SK-N-SH treated with all-trans-retinoic acid at 6 μM for 48 hours (cell line): ENCODE measurements at regions not wholly inside any gene's neighbourhood (a gene's known extent, or its start where the extent isn't known, plus 50 kb on each side); places are given as distances from the start of the nearest gene placed in this dataset.

Experiments
- ATAC-seq: fragments of 200-7000 bp; cut with Tn5 transposase; 3 replicates; pipeline ENCODE4 v1.9.1; 2020; ENCODE audit warnings: mild to moderate bottlenecking, moderate library complexity
- ARNTL ChIP-seq: fragments of 450-650 bp; formaldehyde crosslinking; IDR thresholded peaks from 2 replicates; pipeline ENCODE4 v1.5.0; 2020; ENCODE audit warnings: low read depth, mild to moderate bottlenecking, moderate library complexity, borderline replicate concordance
- BACH2 ChIP-seq: fragments of 250-450 bp; sonication (Bioruptor Pico); IDR thresholded peaks from 2 replicates; pipeline ENCODE4 v1.9.0; 2021; ENCODE audit warnings: mild to moderate bottlenecking, borderline replicate concordance
- CREB5 ChIP-seq: fragments of 250-450 bp; sonication (Bioruptor Pico); IDR thresholded peaks from 2 replicates; pipeline ENCODE4 v1.5.1; 2020; ENCODE audit warnings: low read depth, mild to moderate bottlenecking, moderate library complexity
- CSDC2 ChIP-seq: fragments of 250-450 bp; sonication (Bioruptor Pico); IDR thresholded peaks from 2 replicates; pipeline ENCODE4 v1.5.0; 2020; ENCODE audit warnings: mild to moderate bottlenecking, moderate library complexity
- CSRNP3 ChIP-seq: fragments of 250-450 bp; sonication (Bioruptor Pico); IDR thresholded peaks from 2 replicates; pipeline ENCODE4 v1.5.1; 2021; ENCODE audit warnings: mild to moderate bottlenecking, moderate library complexity
- ISL1 ChIP-seq: fragments of 250-450 bp; sonication (Bioruptor Pico); IDR thresholded peaks from 2 replicates; pipeline ENCODE4 v2.1.2; 2022; ENCODE audit warnings: mild to moderate bottlenecking, moderate library complexity
- OSR1 ChIP-seq: fragments of 250-450 bp; sonication (Bioruptor Pico); IDR thresholded peaks from 2 replicates; pipeline ENCODE4 v1.8.0; 2022; ENCODE audit warnings: moderate library complexity, mild to moderate bottlenecking, inconsistent platforms
- PATZ1 ChIP-seq: fragments of 250-450 bp; sonication (Bioruptor Pico); IDR thresholded peaks from 2 replicates; pipeline ENCODE4 v1.8.0; 2020; ENCODE audit warnings: mild to moderate bottlenecking, moderate library complexity, borderline replicate concordance
- PPARA ChIP-seq: fragments of 250-450 bp; sonication (Bioruptor Pico); IDR thresholded peaks from 2 replicates; pipeline ENCODE4 v1.5.0; 2020; ENCODE audit warnings: mild to moderate bottlenecking, borderline replicate concordance
- RARB ChIP-seq: fragments of 250-450 bp; sonication (Bioruptor Pico); IDR thresholded peaks from 2 replicates; pipeline ENCODE4 v1.8.0; 2021; ENCODE audit warnings: mild to moderate bottlenecking, moderate library complexity
- SNAI2 ChIP-seq: fragments of 250-450 bp; sonication (Bioruptor Pico); IDR thresholded peaks from 2 replicates; pipeline ENCODE4 v1.5.0; 2020; ENCODE audit warnings: mild to moderate bottlenecking, moderate library complexity
- TCF4 ChIP-seq: fragments of 250-450 bp; sonication (Bioruptor Pico); IDR thresholded peaks from 2 replicates; pipeline ENCODE4 v1.8.0; 2021; ENCODE audit warnings: mild to moderate bottlenecking, moderate library complexity, borderline replicate concordance
- TOX ChIP-seq: fragments of 250-450 bp; sonication (Bioruptor Pico); IDR thresholded peaks from 2 replicates; pipeline ENCODE4 v1.8.0; 2021; ENCODE audit warnings: mild to moderate bottlenecking, moderate library complexity, borderline replicate concordance
- TSHZ2 ChIP-seq: fragments of 250-450 bp; sonication (Bioruptor Pico); IDR thresholded peaks from 2 replicates; pipeline ENCODE4 v1.5.0; 2020; ENCODE audit warnings: mild to moderate bottlenecking, moderate library complexity
- ZC3H10 ChIP-seq: fragments of 250-450 bp; sonication (Bioruptor Pico); IDR thresholded peaks from 2 replicates; pipeline ENCODE4 v1.5.1; 2021; ENCODE audit warnings: mild to moderate bottlenecking, moderate library complexity
- ZFP3 ChIP-seq: fragments of 250-450 bp; sonication (Bioruptor Pico); IDR thresholded peaks from 2 replicates; pipeline ENCODE4 v1.5.0; 2020; ENCODE audit warnings: mild to moderate bottlenecking, moderate library complexity
- ZFP30 ChIP-seq: fragments of 450-650 bp; formaldehyde crosslinking; IDR thresholded peaks from 2 replicates; pipeline ENCODE4 v1.5.0; 2022; ENCODE audit warnings: mild to moderate bottlenecking, moderate library complexity
- ZNF565 ChIP-seq: fragments of 450-650 bp; formaldehyde crosslinking; conservative IDR thresholded peaks from 2 replicates; pipeline ENCODE4 v1.5.0; 2020; ENCODE audit warnings: low read depth, mild to moderate bottlenecking, moderate library complexity
- ZNF70 ChIP-seq: fragments of 450-650 bp; formaldehyde crosslinking; IDR thresholded peaks from 2 replicates; pipeline ENCODE4 v1.5.0; 2020; ENCODE audit warnings: mild to moderate bottlenecking, moderate library complexity
- ZNF8 ChIP-seq: fragments of 450-650 bp; formaldehyde crosslinking; IDR thresholded peaks from 2 replicates; pipeline ENCODE4 v1.5.0; 2020; ENCODE audit warnings: mild to moderate bottlenecking, moderate library complexity
- TF ChIP-seq, protein P1 (sequence below): fragments of 250-450 bp; sonication (Bioruptor Pico); IDR thresholded peaks from 2 replicates; pipeline ENCODE4 v1.8.0; 2021; ENCODE audit warnings: low read depth, mild to moderate bottlenecking, moderate library complexity, borderline replicate concordance

DNA sequence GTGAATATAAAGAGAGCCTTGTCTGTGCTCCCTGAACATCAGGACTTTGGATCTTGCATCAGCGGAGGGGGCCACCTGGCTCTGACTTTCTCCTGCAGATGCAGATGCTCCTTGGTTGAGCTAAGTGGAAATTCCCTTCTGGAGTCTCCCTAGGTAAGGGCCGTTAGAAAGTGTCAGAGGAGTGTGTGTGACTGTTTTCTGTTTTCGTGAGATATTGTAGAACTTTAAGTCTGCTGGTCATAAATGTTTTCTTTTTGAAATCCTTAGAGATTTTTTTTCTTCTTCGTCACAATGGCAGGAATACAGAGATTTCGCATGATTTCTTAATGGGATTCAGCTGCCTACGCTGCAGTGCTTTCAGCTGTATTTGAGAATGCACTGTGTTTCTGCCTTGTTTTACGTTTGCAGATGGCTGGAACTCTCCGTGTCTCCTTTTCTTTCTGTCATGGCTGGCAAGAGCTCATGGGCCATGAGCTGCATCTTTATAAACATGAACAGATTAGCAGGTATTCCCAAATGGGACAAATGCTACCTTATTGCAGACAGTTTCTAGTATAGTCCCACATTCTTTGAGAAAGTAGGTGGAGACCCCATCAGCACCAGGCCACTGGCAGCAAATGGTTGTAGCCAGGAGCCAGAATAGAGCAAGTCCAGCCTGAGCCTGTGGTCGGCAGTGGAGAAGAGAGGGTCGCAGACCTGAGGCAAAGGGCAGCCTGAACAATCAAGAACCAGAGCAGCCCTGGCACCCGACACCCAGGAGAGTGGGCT is 76.2 kb upstream of the FRMD6 start (continued):
- TF ChIP-seq ZNF565 (CRISPR knock-in tag) = no peak

GRCh38 chr14:51576117-51576430 is 75.6 kb upstream of the FRMD6 start:
- TF ChIP-seq TOX (CRISPR knock-in tag) (no peak), CSDC2 (no peak), ZFP30 (no peak), CREB5 (no peak), SNAI2 (CRISPR knock-in tag) (no peak), ZFP3 (CRISPR knock-in tag) (no peak), ZNF565 (CRISPR knock-in tag) (no peak), CSRNP3 (no peak), TSHZ2 (no peak), ZNF70 (CRISPR knock-in tag) (no peak), PPARA (no peak), BACH2 (CRISPR knock-in tag) (no peak), TCF4 (no peak), ISL1 (CRISPR knock-in tag) (no peak), PATZ1 (no peak), ARNTL (CRISPR knock-in tag) (no peak), ZC3H10 (no peak), RARB (CRISPR knock-in tag) (no peak)
- TF ChIP-seq, protein P1, sequence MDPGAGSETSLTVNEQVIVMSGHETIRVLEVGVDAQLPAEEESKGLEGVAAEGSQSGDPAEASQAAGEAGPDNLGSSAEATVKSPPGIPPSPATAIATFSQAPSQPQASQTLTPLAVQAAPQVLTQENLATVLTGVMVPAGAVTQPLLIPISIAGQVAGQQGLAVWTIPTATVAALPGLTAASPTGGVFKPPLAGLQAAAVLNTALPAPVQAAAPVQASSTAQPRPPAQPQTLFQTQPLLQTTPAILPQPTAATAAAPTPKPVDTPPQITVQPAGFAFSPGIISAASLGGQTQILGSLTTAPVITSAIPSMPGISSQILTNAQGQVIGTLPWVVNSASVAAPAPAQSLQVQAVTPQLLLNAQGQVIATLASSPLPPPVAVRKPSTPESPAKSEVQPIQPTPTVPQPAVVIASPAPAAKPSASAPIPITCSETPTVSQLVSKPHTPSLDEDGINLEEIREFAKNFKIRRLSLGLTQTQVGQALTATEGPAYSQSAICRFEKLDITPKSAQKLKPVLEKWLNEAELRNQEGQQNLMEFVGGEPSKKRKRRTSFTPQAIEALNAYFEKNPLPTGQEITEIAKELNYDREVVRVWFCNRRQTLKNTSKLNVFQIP (CRISPR knock-in tag) = no peak
- ATAC-seq = no peak

DNA sequence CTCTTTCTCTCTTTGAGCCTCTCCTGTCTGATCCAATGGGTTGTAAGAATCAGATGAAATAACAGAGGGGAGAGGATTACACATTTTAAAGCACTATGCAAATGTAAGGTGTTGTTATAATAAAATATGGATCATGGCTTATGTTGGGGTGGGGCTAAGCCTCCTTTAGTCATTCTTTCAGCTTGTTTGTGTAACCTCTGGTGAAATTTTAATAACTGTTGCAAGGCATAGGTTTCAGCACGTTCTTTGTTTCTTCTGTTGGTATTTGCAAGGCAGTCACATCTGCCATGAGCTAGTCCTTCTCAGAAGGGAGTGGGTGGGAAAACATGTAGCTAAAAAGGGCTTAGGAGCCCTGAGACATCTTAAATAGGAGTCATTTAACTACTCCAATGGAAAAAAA is 74.8 kb upstream of the FRMD6 start:
- ATAC-seq = no peak
- TF ChIP-seq TSHZ2 (no peak), SNAI2 (CRISPR knock-in tag) (no peak), CSRNP3 (no peak), ISL1 (CRISPR knock-in tag) (no peak), BACH2 (CRISPR knock-in tag) (no peak), ZFP3 (CRISPR knock-in tag) (no peak), PPARA (no peak), ZNF8 (CRISPR knock-in tag) (no peak), OSR1 (CRISPR knock-in tag) (no peak), ZC3H10 (no peak)
